ENCODE measurements at regions not wholly inside any gene's neighbourhood (a gene's known extent, or its start where the extent isn't known, plus 50 kb on each side); places are given as distances from the start of the nearest gene placed in this dataset.

- TF ChIP-seq ZNF136 (CRISPR knock-in tag; IDR thresholded peaks at IDR 0.05; ENCODE audit: low read depth) (no peak), JUND (CRISPR knock-in tag; IDR thresholded peaks at IDR 0.05) (no peak)
Measured at GRCh38 chr1:184882957-184883815, 91.1 kb downstream of the NIBAN1 start (continued).

- Histone ChIP-seq H3K9me3 (ENCODE audit: low read length) (no peaks in the 10 kb centered on the region), H3K4me3 (replicated peaks in 1 of 3; ENCODE audit: insufficient read depth in 1 of 3, low read depth in 2 of 3, low read length in 3 of 3) (no peak overlapping the region), H3K79me2 (ENCODE audit: insufficient read depth, low read length) (no peaks in the 10 kb centered on the region), H3K4me1 (ENCODE audit: insufficient read depth, low read length) (no peaks in the 10 kb centered on the region), H4K20me1 (ENCODE audit: insufficient read depth, low read length) (no peaks in the 10 kb centered on the region), H3K27me3 (ENCODE audit: control insufficient read depth in 1 of 2, insufficient read depth in 2 of 2, low read length in 2 of 2) (peaks cover 0 to 9% of the 10 kb centered on the region in 2 experiments; a peak in 2 of 5 replicates), H3K4me2 (ENCODE audit: low read depth, low read length) (no peak overlapping the region), H3K27ac (ENCODE audit: extremely low read length, insufficient read depth, low read length) (no peak overlapping the region), H2AFZ (ENCODE audit: low read length) (no peak overlapping the region), H3K36me3 (replicated peaks in 1 of 2; ENCODE audit: control insufficient read depth in 1 of 2, insufficient read depth in 2 of 2, low read length in 2 of 2) (no peaks in the 10 kb centered on the region), H3K9ac (ENCODE audit: insufficient read depth, low read depth, low read length) (no peak overlapping the region)
- POLR2A ChIA-PET, result no interaction called here
- in situ Hi-C loops (cut with HindIII; ENCODE audit: extremely low pct_ligation_motif_present, low pct_unique_long_range_greater_than_20kb), result no loop called here
- no TSS peak for BruUV-seq (replicated peaks)
- intact Hi-C loops (cut with micrococcal nuclease; ENCODE audit: unreplicated experiment), result no loop called here
- WGBS (ENCODE audit: low lambda C conversion rate), result 3% methylated on average over 9 of the region's 9 CpGs
- CTCF ChIA-PET (ENCODE audit: low intra/inter-chr PET ratio, low total read pairs), result no interaction called here
- DNase-seq (ENCODE audit: low spot score) (no peak), FAIRE-seq (no peak), ATAC-seq (no peak)
- TF ChIP-seq JARID2 (CRISPR knock-in tag; IDR thresholded peaks at IDR 0.05; ENCODE audit: insufficient replicate concordance) (no peak), MAF1 (CRISPR knock-in tag; IDR thresholded peaks at IDR 0.05; ENCODE audit: borderline replicate concordance) (no peak), ZNF432 (CRISPR knock-in tag; IDR thresholded peaks at IDR 0.05; ENCODE audit: borderline replicate concordance) (no peak), ZNF44 (CRISPR knock-in tag; IDR thresholded peaks at IDR 0.05) (no peak), ZNF614 (CRISPR knock-in tag; IDR thresholded peaks at IDR 0.05; ENCODE audit: borderline replicate concordance) (no peak), MYC (CRISPR knock-in tag; IDR thresholded peaks at IDR 0.05; ENCODE audit: borderline replicate concordance) (no peak), CHCHD3 (CRISPR knock-in tag; IDR thresholded peaks at IDR 0.05) (no peak), ARID2 (CRISPR knock-in tag; IDR thresholded peaks at IDR 0.05; ENCODE audit: borderline replicate concordance) (no peak), ZBTB14 (CRISPR knock-in tag; IDR thresholded peaks at IDR 0.05) (no peak), CBX5 (CRISPR knock-in tag; IDR thresholded peaks at IDR 0.05; ENCODE audit: borderline replicate concordance) (no peak), TSC22D2 (CRISPR knock-in tag; IDR thresholded peaks at IDR 0.05; ENCODE audit: borderline replicate concordance) (no peak), ZNF770 (CRISPR knock-in tag; IDR thresholded peaks at IDR 0.05) (no peak), RORA (CRISPR knock-in tag; IDR thresholded peaks at IDR 0.05) (no peak)
- TF ChIP-seq, protein P1, sequence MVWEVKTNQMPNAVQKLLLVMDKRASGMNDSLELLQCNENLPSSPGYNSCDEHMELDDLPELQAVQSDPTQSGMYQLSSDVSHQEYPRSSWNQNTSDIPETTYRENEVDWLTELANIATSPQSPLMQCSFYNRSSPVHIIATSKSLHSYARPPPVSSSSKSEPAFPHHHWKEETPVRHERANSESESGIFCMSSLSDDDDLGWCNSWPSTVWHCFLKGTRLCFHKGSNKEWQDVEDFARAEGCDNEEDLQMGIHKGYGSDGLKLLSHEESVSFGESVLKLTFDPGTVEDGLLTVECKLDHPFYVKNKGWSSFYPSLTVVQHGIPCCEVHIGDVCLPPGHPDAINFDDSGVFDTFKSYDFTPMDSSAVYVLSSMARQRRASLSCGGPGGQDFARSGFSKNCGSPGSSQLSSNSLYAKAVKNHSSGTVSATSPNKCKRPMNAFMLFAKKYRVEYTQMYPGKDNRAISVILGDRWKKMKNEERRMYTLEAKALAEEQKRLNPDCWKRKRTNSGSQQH (CRISPR knock-in tag; IDR thresholded peaks at IDR 0.05; ENCODE audit: low read depth), result no peak
Measured at GRCh38 chr1:184881941-184882913, 92.1 kb downstream of the NIBAN1 start.
